ENCODE measurements at regions not wholly inside any gene's neighbourhood (a gene's known extent, or its start where the extent isn't known, plus 50 kb on each side); places are given as distances from the start of the nearest gene placed in this dataset.

- Histone ChIP-seq H3K27ac (ENCODE audit: insufficient read depth, low read length, poor library complexity, severe bottlenecking) (no peak overlapping the region), H3K9me3 (ENCODE audit: control insufficient read depth in 2 of 2, low read length in 2 of 2) (no peaks in the 10 kb centered on the region), H3K27me3 (ENCODE audit: control insufficient read depth, insufficient read depth, low read length) (no peaks in the 10 kb centered on the region), H3K4me1 (ENCODE audit: control insufficient read depth, insufficient read depth, low read length, poor library complexity, severe bottlenecking) (no peaks in the 10 kb centered on the region), H3K4me3 (ENCODE audit: low read depth, low read length) (no peak overlapping the region), H3K36me3 (ENCODE audit: control insufficient read depth, insufficient read depth, low read length) (no peaks in the 10 kb centered on the region)
- ATAC-seq (ENCODE audit: low read depth in 2 of 2) (no peak), DNase-seq (no peak)
- Mint-ChIP-seq H3K36me3 (no peaks in the 10 kb centered on the region), H3K27ac (no peak overlapping the region), H3K4me1 (no peaks in the 10 kb centered on the region), H3K9me3 (peaks cover 0 to 4% (median 2%) of the 10 kb centered on the region in 7 donors), H3K4me3 (no peak overlapping the region), H3K27me3 (no peaks in the 10 kb centered on the region)
These were observed 391.7 kb upstream of the SALL3 start for GRCh38 chr18:78587626-78588600.

GRCh38 chr18:78589916-78590437 is 389.6 kb upstream of the SALL3 start:
- DNase-seq (no peak), ATAC-seq (ENCODE audit: low read depth in 2 of 2) (no peak)
- Histone ChIP-seq H3K27me3 (ENCODE audit: control insufficient read depth, insufficient read depth, low read length) (peaks cover 2% of the 10 kb centered on the region), H3K36me3 (ENCODE audit: control insufficient read depth, insufficient read depth, low read length) (no peaks in the 10 kb centered on the region), H3K4me3 (ENCODE audit: low read depth, low read length) (no peak overlapping the region), H3K4me1 (ENCODE audit: control insufficient read depth, insufficient read depth, low read length, poor library complexity, severe bottlenecking) (no peaks in the 10 kb centered on the region), H3K9me3 (ENCODE audit: control insufficient read depth in 2 of 2, low read length in 2 of 2) (no peaks in the 10 kb centered on the region), H3K27ac (ENCODE audit: insufficient read depth, low read length, poor library complexity, severe bottlenecking) (no peak overlapping the region)
- no peaks in the 10 kb centered on the region for H3K4me1 Mint-ChIP-seq
- no peaks in the 10 kb centered on the region for H3K36me3 Mint-ChIP-seq
- H3K4me3 Mint-ChIP-seq, result no peak overlapping the region
- H3K27ac Mint-ChIP-seq, result no peak overlapping the region
- peaks cover 0 to 14% (median 5%) of the 10 kb centered on the region in 7 donors for H3K9me3 Mint-ChIP-seq
- no peaks in the 10 kb centered on the region for H3K27me3 Mint-ChIP-seq

GRCh38 chr18:78595453-78595852 is 384.2 kb upstream of the SALL3 start:
- Histone ChIP-seq H3K9me3 (ENCODE audit: control insufficient read depth in 2 of 2, low read length in 2 of 2) (no peaks in the 10 kb centered on the region), H3K27ac (ENCODE audit: insufficient read depth, low read length, poor library complexity, severe bottlenecking) (no peak overlapping the region), H3K4me1 (ENCODE audit: control insufficient read depth, insufficient read depth, low read length, poor library complexity, severe bottlenecking) (no peaks in the 10 kb centered on the region), H3K36me3 (ENCODE audit: control insufficient read depth, insufficient read depth, low read length) (no peaks in the 10 kb centered on the region), H3K4me3 (ENCODE audit: low read depth, low read length) (no peak overlapping the region), H3K27me3 (ENCODE audit: control insufficient read depth, insufficient read depth, low read length) (peaks cover 2% of the 10 kb centered on the region)
- DNase-seq, result no peak
- ATAC-seq (ENCODE audit: low read depth in 2 of 2), result no peak
- Mint-ChIP-seq H3K9me3 (peaks cover 0 to 18% (median 2%) of the 10 kb centered on the region in 7 donors), H3K27me3 (no peaks in the 10 kb centered on the region), H3K27ac (no peak overlapping the region), H3K4me1 (no peaks in the 10 kb centered on the region), H3K4me3 (no peak overlapping the region), H3K36me3 (no peaks in the 10 kb centered on the region)

- no peak overlapping the region for H3K27ac ChIP-seq (ENCODE audit: insufficient read depth, low read length, poor library complexity, severe bottlenecking)
- Mint-ChIP-seq H3K27ac (no peak overlapping the region), H3K36me3 (no peaks in the 10 kb centered on the region), H3K4me3 (no peak overlapping the region), H3K9me3 (peaks cover 0 to 18% (median 2%) of the 10 kb centered on the region in 7 donors), H3K4me1 (no peaks in the 10 kb centered on the region), H3K27me3 (no peaks in the 10 kb centered on the region)
- H3K9me3 ChIP-seq (ENCODE audit: control insufficient read depth in 2 of 2, low read length in 2 of 2), result no peaks in the 10 kb centered on the region
- DNase-seq, result no peak
- no peak overlapping the region for H3K4me3 ChIP-seq (ENCODE audit: low read depth, low read length)
- ATAC-seq (ENCODE audit: low read depth in 2 of 2), result no peak
- H3K36me3 ChIP-seq (ENCODE audit: control insufficient read depth, insufficient read depth, low read length), result no peaks in the 10 kb centered on the region
- no peaks in the 10 kb centered on the region for H3K4me1 ChIP-seq (ENCODE audit: control insufficient read depth, insufficient read depth, low read length, poor library complexity, severe bottlenecking)
- H3K27me3 ChIP-seq (ENCODE audit: control insufficient read depth, insufficient read depth, low read length), result peaks cover 2% of the 10 kb centered on the region
These were observed 383.6 kb upstream of the SALL3 start for GRCh38 chr18:78595924-78596573.

- no peaks in the 10 kb centered on the region for H3K27me3 Mint-ChIP-seq
- Histone ChIP-seq H3K36me3 (ENCODE audit: control insufficient read depth, insufficient read depth, low read length) (no peaks in the 10 kb centered on the region), H3K4me3 (ENCODE audit: low read depth, low read length) (no peak overlapping the region), H3K4me1 (ENCODE audit: control insufficient read depth, insufficient read depth, low read length, poor library complexity, severe bottlenecking) (no peaks in the 10 kb centered on the region), H3K9me3 (ENCODE audit: control insufficient read depth in 2 of 2, low read length in 2 of 2) (no peaks in the 10 kb centered on the region), H3K27ac (ENCODE audit: insufficient read depth, low read length, poor library complexity, severe bottlenecking) (no peak overlapping the region), H3K27me3 (ENCODE audit: control insufficient read depth, insufficient read depth, low read length) (peaks cover 2% of the 10 kb centered on the region)
- no peaks in the 10 kb centered on the region for H3K36me3 Mint-ChIP-seq
- ATAC-seq (ENCODE audit: low read depth in 2 of 2) (no peak), DNase-seq (no peak)
- no peak overlapping the region for H3K27ac Mint-ChIP-seq
- H3K9me3 Mint-ChIP-seq, result peaks cover 0 to 17% (median 2%) of the 10 kb centered on the region in 7 donors
- H3K4me3 Mint-ChIP-seq, result no peak overlapping the region
- no peaks in the 10 kb centered on the region for H3K4me1 Mint-ChIP-seq
These were observed 382.7 kb upstream of the SALL3 start for GRCh38 chr18:78596794-78597345.

- H3K27me3 ChIP-seq (ENCODE audit: control insufficient read depth, insufficient read depth, low read length), result no peaks in the 10 kb centered on the region
- no peak overlapping the region for H3K4me3 Mint-ChIP-seq
- no peaks in the 10 kb centered on the region for H3K36me3 ChIP-seq (ENCODE audit: control insufficient read depth, insufficient read depth, low read length)
- H3K36me3 Mint-ChIP-seq, result no peaks in the 10 kb centered on the region
- no peaks in the 10 kb centered on the region for H3K4me1 ChIP-seq (ENCODE audit: control insufficient read depth, insufficient read depth, low read length, poor library complexity, severe bottlenecking)
- H3K27me3 Mint-ChIP-seq, result no peaks in the 10 kb centered on the region
- H3K9me3 ChIP-seq (ENCODE audit: control insufficient read depth in 2 of 2, low read length in 2 of 2), result no peaks in the 10 kb centered on the region
- H3K4me1 Mint-ChIP-seq, result no peaks in the 10 kb centered on the region
- H3K27ac ChIP-seq (ENCODE audit: insufficient read depth, low read length, poor library complexity, severe bottlenecking), result no peak overlapping the region
- H3K27ac Mint-ChIP-seq, result no peak overlapping the region
- ATAC-seq (ENCODE audit: low read depth in 2 of 2) (no peak), DNase-seq (no peak)
- peaks cover 0 to 6% (median 1%) of the 10 kb centered on the region in 7 donors for H3K9me3 Mint-ChIP-seq
- no peak overlapping the region for H3K4me3 ChIP-seq (ENCODE audit: low read depth, low read length)
These were observed 378.3 kb upstream of the SALL3 start for GRCh38 chr18:78601349-78601748.

- Mint-ChIP-seq H3K36me3 (no peaks in the 10 kb centered on the region), H3K4me1 (no peaks in the 10 kb centered on the region), H3K27ac (no peak overlapping the region), H3K27me3 (no peaks in the 10 kb centered on the region), H3K4me3 (no peak overlapping the region), H3K9me3 (peaks cover 0 to 6% (median 1%) of the 10 kb centered on the region in 7 donors)
- no peak overlapping the region for H3K4me3 ChIP-seq (ENCODE audit: low read depth, low read length)
- DNase-seq, result no peak
- no peaks in the 10 kb centered on the region for H3K36me3 ChIP-seq (ENCODE audit: control insufficient read depth, insufficient read depth, low read length)
- H3K4me1 ChIP-seq (ENCODE audit: control insufficient read depth, insufficient read depth, low read length, poor library complexity, severe bottlenecking), result no peaks in the 10 kb centered on the region
- H3K27me3 ChIP-seq (ENCODE audit: control insufficient read depth, insufficient read depth, low read length), result no peaks in the 10 kb centered on the region
- no peaks in the 10 kb centered on the region for H3K9me3 ChIP-seq (ENCODE audit: control insufficient read depth in 2 of 2, low read length in 2 of 2)
- no peak for ATAC-seq (ENCODE audit: low read depth in 2 of 2)
- H3K27ac ChIP-seq (ENCODE audit: insufficient read depth, low read length, poor library complexity, severe bottlenecking), result no peak overlapping the region
These were observed 377.7 kb upstream of the SALL3 start for GRCh38 chr18:78601923-78602322.
